Activated T-cell treated with anti-CD3 and anti-CD28 coated beads, Interleukin-2, amount 50 U/mL, for 4 hours (primary cell): ENCODE measurements at regions not wholly inside any gene's neighbourhood (a gene's known extent, or its start where the extent isn't known, plus 50 kb on each side); places are given as distances from the start of the nearest gene placed in this dataset.
"Not testable (repeated sequence)": the region's sequence is repeated elsewhere in the genome, so short reads cannot be mapped to it uniquely, and the experiment has no call there.

ENCODE experiments used
- ATAC-seq, 2 donors: fragments of 200-7000 bp; cut with Tn5 transposase; one replicate each; pipeline ENCODE4 v1.10.0; 2021
- DNase-seq: peaks from one replicate; pipeline ENCODE4 v3.0.0-alpha.2; 2020
- H3K27me3 Mint-ChIP-seq: one replicate; pipeline ENCODE4 v1.8.0; 2021; ENCODE audit warnings: low read depth, mixed read lengths
- H3K36me3 Mint-ChIP-seq: one replicate; pipeline ENCODE4 v1.8.0; 2022; ENCODE audit warnings: mixed read lengths; ENCODE audit not compliant: insufficient read depth
- H3K4me1 Mint-ChIP-seq: one replicate; pipeline ENCODE4 v1.8.0; 2021; ENCODE audit warnings: low read depth, mixed read lengths
- H3K4me3 Mint-ChIP-seq: one replicate; pipeline ENCODE4 v1.8.0; 2021; ENCODE audit warnings: mild to moderate bottlenecking, moderate library complexity, mixed read lengths
- H3K9me3 Mint-ChIP-seq: one replicate; pipeline ENCODE4 v1.8.0; 2021; ENCODE audit warnings: mixed read lengths

DNA sequence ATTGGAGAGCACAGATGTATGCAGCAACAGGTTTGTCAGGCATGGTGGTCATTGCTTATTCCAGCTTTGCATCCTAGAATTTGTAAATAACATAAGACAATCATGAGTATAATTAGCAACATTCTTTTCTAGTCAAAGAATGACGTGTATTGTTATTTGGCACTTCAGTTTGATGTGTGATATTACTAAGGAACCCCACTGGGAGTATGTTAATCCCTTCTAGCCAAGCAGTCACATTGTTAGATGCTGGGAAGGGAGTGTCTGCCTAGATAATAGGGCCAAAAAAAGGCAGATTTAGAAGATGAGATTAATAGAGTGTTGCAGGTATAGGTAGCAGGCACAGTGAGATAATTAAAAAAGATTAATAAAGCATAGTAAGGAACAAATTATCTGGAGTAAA, 159.2 kb upstream of the WDFY3 start:
- no peak overlapping the region for H3K4me3 Mint-ChIP-seq
- H3K9me3 Mint-ChIP-seq: no peaks in the 10 kb centered on the region
- H3K27me3 Mint-ChIP-seq: no peaks in the 10 kb centered on the region
- no peak for ATAC-seq
- no peaks in the 10 kb centered on the region for H3K4me1 Mint-ChIP-seq
- H3K36me3 Mint-ChIP-seq: no peaks in the 10 kb centered on the region
- no peak for DNase-seq

- no peaks in the 10 kb centered on the region for H3K9me3 Mint-ChIP-seq
- no peak for ATAC-seq
- H3K36me3 Mint-ChIP-seq: no peaks in the 10 kb centered on the region
- H3K27me3 Mint-ChIP-seq: no peaks in the 10 kb centered on the region
- H3K4me3 Mint-ChIP-seq: no peak overlapping the region
- H3K4me1 Mint-ChIP-seq: no peaks in the 10 kb centered on the region
- no peak for DNase-seq
Observed at GRCh38 chr4:85126991-85127591, 160.6 kb upstream of the WDFY3 start.

- no peaks in the 10 kb centered on the region for H3K36me3 Mint-ChIP-seq
Observed at GRCh38 chr4:85127653-85128052, 161.2 kb upstream of the WDFY3 start.

GRCh38 chr4:85128246-85129204, 162.0 kb upstream of the WDFY3 start:
- Mint-ChIP-seq H3K4me1 (no peaks in the 10 kb centered on the region), H3K36me3 (no peaks in the 10 kb centered on the region)
- no peak for ATAC-seq

More at GRCh38 chr4:85127653-85128052, 161.2 kb upstream of the WDFY3 start:
- no peak overlapping the region for H3K4me3 Mint-ChIP-seq
- no peak for DNase-seq
- H3K27me3 Mint-ChIP-seq: no peaks in the 10 kb centered on the region
- H3K4me1 Mint-ChIP-seq: no peaks in the 10 kb centered on the region
- H3K9me3 Mint-ChIP-seq: no peaks in the 10 kb centered on the region
- no peak for ATAC-seq

GRCh38 chr4:85129354-85130125, 163.1 kb upstream of the WDFY3 start:
- H3K4me3 Mint-ChIP-seq, DNase-seq, H3K27me3 Mint-ChIP-seq, ATAC-seq, H3K4me1 Mint-ChIP-seq, H3K36me3 Mint-ChIP-seq, H3K9me3 Mint-ChIP-seq: not testable (repeated sequence)

More at GRCh38 chr4:85128246-85129204, 162.0 kb upstream of the WDFY3 start:
- no peaks in the 10 kb centered on the region for H3K27me3 Mint-ChIP-seq
- H3K4me3 Mint-ChIP-seq: no peak overlapping the region
- no peaks in the 10 kb centered on the region for H3K9me3 Mint-ChIP-seq
- DNase-seq: no peak

DNA sequence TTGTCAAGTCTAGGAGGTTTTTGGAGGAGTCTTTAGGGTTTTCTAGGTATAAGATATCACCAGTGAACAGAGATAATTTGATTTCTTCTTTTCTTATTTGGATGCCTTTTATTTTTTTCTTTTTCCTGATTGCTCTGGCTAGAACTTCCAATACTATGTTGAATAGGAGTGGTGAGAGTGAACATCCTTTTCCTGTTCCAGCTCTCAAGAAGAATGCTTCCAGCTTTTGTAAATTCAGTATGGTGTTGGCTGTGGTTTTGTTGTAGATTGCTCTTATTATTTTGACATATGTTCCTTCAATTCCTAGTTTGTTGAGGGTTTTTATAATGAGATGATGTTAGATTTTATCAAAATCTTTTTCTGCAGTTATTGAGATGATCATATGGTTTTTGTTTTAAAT, 165.6 kb upstream of the WDFY3 start:
- Mint-ChIP-seq H3K27me3 (no peaks in the 10 kb centered on the region), H3K4me3 (no peak overlapping the region), H3K36me3 (no peaks in the 10 kb centered on the region), H3K4me1 (no peaks in the 10 kb centered on the region), H3K9me3 (no peaks in the 10 kb centered on the region)
- ATAC-seq: no peak
- no peak for DNase-seq

DNA sequence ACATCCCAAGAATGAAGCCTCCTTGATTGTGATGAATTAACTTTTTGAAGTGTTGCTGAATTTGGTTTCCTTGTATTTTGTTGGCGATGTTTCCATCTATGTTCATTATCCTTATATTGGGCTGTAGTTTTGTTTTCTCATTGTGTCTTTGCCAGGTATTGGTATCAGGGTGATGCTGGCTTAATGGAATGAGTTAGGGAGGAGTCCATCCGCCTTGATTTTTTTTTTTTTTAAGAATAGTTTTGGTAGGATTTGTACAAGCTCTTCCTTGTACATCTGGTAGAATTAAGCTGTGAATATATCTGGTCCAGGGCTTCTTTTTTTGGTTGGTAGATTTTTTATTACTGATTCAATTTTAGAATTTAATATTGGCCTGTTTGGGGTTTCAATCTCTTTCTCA, 166.1 kb upstream of the WDFY3 start:
- no peaks in the 10 kb centered on the region for H3K36me3 Mint-ChIP-seq
- DNase-seq (no peak), ATAC-seq (no peak)
- H3K4me3 Mint-ChIP-seq: no peak overlapping the region
- H3K4me1 Mint-ChIP-seq: no peaks in the 10 kb centered on the region
- H3K9me3 Mint-ChIP-seq: no peaks in the 10 kb centered on the region
- no peaks in the 10 kb centered on the region for H3K27me3 Mint-ChIP-seq

DNA sequence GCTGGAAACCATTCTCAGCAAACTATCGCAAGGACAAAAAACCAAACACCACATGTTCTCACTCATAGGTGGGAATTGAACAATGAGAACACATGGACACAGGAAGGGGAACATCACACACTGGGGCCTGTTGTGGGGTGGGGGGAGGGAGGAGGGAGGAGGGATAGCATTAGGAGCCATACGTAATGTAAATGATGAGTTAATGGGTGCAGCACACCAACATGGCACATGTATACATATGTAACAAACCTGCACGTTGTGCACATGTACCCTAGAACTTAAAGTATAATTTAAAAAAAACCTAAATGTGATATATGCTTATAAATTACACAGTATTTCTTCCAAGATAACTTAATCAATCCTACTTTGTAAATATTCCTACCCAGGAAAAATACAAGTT, 173.3 kb upstream of the WDFY3 start:
- not testable (repeated sequence) for H3K4me1 Mint-ChIP-seq, H3K4me3 Mint-ChIP-seq, H3K27me3 Mint-ChIP-seq, ATAC-seq, H3K36me3 Mint-ChIP-seq, DNase-seq, H3K9me3 Mint-ChIP-seq

DNA sequence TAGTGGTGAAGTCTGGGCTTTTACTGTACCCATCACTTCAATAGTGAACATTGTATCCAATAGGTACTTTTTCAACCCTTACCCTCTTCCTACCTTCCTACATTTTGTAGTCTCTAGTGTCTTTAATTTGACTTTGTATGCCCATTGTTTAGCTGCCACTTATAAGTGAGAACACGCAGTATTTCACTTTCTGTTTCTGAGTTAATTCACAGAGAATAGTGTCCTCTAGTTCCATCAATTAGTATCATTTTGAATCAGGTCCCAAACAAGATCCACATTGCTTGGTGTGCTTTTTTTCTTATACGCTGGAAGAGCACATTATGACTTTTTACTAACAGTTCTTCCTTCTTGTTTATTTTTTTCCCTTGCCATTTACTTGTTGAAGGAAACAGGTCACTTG, 176.0 kb upstream of the WDFY3 start:
- Mint-ChIP-seq H3K36me3 (no peaks in the 10 kb centered on the region), H3K4me1 (no peaks in the 10 kb centered on the region), H3K9me3 (no peaks in the 10 kb centered on the region), H3K27me3 (no peaks in the 10 kb centered on the region), H3K4me3 (no peak overlapping the region)
- ATAC-seq (no peak), DNase-seq (no peak)

GRCh38 chr4:85147481-85148076, 181.1 kb upstream of the WDFY3 start:
- H3K27me3 Mint-ChIP-seq: no peaks in the 10 kb centered on the region
- no peak for ATAC-seq
- no peak for DNase-seq
- H3K4me1 Mint-ChIP-seq: no peaks in the 10 kb centered on the region
- H3K4me3 Mint-ChIP-seq: no peak overlapping the region
- H3K36me3 Mint-ChIP-seq: no peaks in the 10 kb centered on the region
- no peaks in the 10 kb centered on the region for H3K9me3 Mint-ChIP-seq

- Mint-ChIP-seq H3K4me3 (no peak overlapping the region), H3K27me3 (no peaks in the 10 kb centered on the region), H3K9me3 (no peaks in the 10 kb centered on the region), H3K4me1 (no peaks in the 10 kb centered on the region), H3K36me3 (no peaks in the 10 kb centered on the region)
- no peak for DNase-seq
- no peak for ATAC-seq
Observed at GRCh38 chr4:85149676-85150075, 183.2 kb upstream of the WDFY3 start.

DNA sequence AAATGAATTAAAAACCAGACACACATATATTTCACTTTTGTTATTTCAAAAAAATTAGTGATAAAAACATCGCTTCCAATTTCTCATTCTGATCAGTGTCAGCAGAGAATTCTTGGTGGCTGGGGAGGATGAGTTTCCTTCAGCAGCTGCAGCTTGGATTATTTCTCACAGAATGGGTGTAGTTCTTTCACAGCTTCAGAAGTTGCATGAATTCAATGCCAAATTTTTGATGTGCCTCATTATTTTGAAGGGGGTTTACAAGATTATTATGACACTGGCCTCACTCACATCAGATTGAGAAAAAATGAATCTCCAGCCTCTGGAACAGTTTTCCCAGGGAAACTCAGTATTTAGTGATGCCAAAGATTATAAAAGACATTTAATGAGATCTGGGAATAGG, 184.9 kb upstream of the WDFY3 start:
- no peak for DNase-seq
- no peaks in the 10 kb centered on the region for H3K27me3 Mint-ChIP-seq
- H3K9me3 Mint-ChIP-seq: no peaks in the 10 kb centered on the region
- no peak overlapping the region for H3K4me3 Mint-ChIP-seq
- H3K4me1 Mint-ChIP-seq: no peaks in the 10 kb centered on the region
- ATAC-seq: no peak
- H3K36me3 Mint-ChIP-seq: no peaks in the 10 kb centered on the region

GRCh38 chr4:85151786-85152185, 185.3 kb upstream of the WDFY3 start:
- H3K4me3 Mint-ChIP-seq: no peak overlapping the region
- ATAC-seq (no peak), DNase-seq (no peak)
- H3K4me1 Mint-ChIP-seq: no peaks in the 10 kb centered on the region
- H3K27me3 Mint-ChIP-seq: no peaks in the 10 kb centered on the region
- no peaks in the 10 kb centered on the region for H3K36me3 Mint-ChIP-seq
- no peaks in the 10 kb centered on the region for H3K9me3 Mint-ChIP-seq

GRCh38 chr4:85152480-85152879, 186.0 kb upstream of the WDFY3 start:
- Mint-ChIP-seq H3K36me3 (no peaks in the 10 kb centered on the region), H3K9me3 (no peaks in the 10 kb centered on the region), H3K4me3 (no peak overlapping the region), H3K4me1 (no peaks in the 10 kb centered on the region), H3K27me3 (no peaks in the 10 kb centered on the region)
- no peak for ATAC-seq
- no peak for DNase-seq
